Epithelial cell of proximal tubule (primary cell): ENCODE measurements at regions not wholly inside any gene's neighbourhood (a gene's known extent, or its start where the extent isn't known, plus 50 kb on each side); places are given as distances from the start of the nearest gene placed in this dataset.
A peak's percentile ranks its signal among the peaks of the same experiment; 100 is the strongest.
"Not testable (repeated sequence)": the region's sequence is repeated elsewhere in the genome, so short reads cannot be mapped to it uniquely, and the experiment has no call there.

Experiments
- DNase-seq: peaks from one replicate; pipeline ENCODE4 v3.0.0-alpha.2; 2011; ENCODE audit warnings: low read depth
- H3K4me3 ChIP-seq: 2 replicates; pipeline ENCODE4 v1.5.1; 2011; ENCODE audit warnings: low read depth, mild to moderate bottlenecking, low read length
- TF ChIP-seq, protein P1 (sequence below): conservative IDR thresholded peaks from 2 replicates; pipeline ENCODE4 v1.5.1; 2012; ENCODE audit warnings: low read depth, mild to moderate bottlenecking, low read length

- no peak for DNase-seq
- TF ChIP-seq, protein P1, sequence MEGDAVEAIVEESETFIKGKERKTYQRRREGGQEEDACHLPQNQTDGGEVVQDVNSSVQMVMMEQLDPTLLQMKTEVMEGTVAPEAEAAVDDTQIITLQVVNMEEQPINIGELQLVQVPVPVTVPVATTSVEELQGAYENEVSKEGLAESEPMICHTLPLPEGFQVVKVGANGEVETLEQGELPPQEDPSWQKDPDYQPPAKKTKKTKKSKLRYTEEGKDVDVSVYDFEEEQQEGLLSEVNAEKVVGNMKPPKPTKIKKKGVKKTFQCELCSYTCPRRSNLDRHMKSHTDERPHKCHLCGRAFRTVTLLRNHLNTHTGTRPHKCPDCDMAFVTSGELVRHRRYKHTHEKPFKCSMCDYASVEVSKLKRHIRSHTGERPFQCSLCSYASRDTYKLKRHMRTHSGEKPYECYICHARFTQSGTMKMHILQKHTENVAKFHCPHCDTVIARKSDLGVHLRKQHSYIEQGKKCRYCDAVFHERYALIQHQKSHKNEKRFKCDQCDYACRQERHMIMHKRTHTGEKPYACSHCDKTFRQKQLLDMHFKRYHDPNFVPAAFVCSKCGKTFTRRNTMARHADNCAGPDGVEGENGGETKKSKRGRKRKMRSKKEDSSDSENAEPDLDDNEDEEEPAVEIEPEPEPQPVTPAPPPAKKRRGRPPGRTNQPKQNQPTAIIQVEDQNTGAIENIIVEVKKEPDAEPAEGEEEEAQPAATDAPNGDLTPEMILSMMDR = peak; percentile 38
Observed at GRCh38 chr16:23013484-23013883, 135.8 kb downstream of the USP31 start.

GRCh38 chr16:23009075-23009474 is 140.2 kb downstream of the USP31 start:
- H3K4me3 ChIP-seq = no peak overlapping the region
- TF ChIP-seq, protein P1 = no peak
- DNase-seq = no peak

More at GRCh38 chr16:23013484-23013883, 135.8 kb downstream of the USP31 start:
- no peak overlapping the region for H3K4me3 ChIP-seq

DNA sequence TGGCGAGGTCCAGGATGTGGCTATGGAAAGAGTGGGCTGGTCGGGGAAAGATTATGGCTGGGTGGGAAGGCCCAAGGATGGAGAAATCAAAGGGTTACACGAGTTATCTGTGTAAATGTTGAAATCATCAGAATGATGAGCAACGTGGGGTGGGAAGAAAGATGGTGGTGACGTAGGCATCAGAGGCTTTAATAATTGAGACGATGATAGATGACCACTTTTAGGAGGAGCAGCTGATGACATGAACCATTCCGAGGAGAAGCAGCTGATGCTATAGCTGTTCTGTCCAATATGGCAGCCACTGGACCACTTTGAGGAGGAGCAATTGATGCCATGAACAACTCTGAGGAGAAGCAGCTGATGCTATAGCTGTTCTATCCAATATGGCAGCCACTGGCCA is 141.2 kb downstream of the USP31 start:
- DNase-seq = no peak
- no peak overlapping the region for H3K4me3 ChIP-seq
- TF ChIP-seq, protein P1 = no peak

DNA sequence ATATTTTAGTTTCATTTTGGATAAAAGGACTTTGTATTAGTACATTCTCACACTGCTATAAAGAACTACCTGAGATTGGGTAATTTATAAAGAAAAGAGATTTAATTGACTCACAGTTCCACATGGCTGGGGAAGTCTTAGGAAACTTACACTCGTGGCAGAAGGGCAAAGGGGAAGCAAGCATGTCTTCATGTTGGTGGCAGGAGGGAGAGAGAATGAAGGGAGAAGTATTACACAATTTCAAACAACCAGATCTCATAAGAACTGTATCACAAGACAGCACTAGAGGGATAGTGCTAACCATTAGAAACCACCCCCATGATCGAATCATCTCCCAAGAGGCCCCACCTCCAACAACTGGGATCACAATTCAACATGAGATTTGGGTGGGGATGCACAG is 142.9 kb downstream of the USP31 start:
- H3K4me3 ChIP-seq = no peak overlapping the region
- DNase-seq = no peak
- TF ChIP-seq, protein P1 = no peak

DNA sequence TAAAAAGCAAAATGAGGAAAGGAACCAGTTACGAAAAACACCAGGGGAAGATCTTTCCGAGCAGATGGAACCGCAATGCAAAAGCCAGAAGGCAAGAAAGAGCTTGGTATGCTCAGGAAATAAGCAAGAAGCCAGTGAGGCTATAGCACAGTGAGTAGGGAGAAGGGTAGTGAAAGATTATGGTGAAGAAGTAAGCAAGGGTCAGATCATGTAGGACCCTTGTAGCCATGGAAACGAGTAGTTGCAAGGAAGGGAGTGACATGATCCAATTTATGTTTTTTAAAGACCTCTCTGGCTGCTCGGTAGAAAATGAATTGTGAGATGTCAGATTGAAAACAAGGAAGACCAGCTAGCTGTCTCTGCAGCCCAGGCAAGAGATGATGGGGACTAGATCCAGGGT is 143.3 kb downstream of the USP31 start:
- H3K4me3 ChIP-seq = no peak overlapping the region
- TF ChIP-seq, protein P1 = no peak
- DNase-seq = no peak

DNA sequence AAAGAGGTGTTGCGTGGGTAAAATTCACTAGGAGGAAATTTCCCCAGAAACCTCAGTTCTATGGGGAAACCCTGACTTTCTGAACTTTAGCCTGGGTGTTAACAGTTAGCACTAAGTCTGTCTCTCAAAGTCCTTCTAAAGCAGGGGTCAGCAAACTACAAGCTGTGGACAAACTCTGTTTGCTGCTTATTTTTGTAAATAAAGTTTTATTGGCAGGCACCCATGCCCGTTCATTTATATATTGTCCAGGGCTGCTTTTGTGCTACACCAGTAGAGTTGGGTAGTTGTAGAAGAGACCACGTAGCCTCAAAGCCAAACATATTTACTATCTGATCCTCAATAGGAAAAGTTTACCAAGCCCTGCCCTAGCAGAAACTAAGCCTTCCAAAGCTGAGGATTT is 159.7 kb downstream of the USP31 start:
- TF ChIP-seq, protein P1 = no peak
- no peak for DNase-seq
- no peak overlapping the region for H3K4me3 ChIP-seq

DNA sequence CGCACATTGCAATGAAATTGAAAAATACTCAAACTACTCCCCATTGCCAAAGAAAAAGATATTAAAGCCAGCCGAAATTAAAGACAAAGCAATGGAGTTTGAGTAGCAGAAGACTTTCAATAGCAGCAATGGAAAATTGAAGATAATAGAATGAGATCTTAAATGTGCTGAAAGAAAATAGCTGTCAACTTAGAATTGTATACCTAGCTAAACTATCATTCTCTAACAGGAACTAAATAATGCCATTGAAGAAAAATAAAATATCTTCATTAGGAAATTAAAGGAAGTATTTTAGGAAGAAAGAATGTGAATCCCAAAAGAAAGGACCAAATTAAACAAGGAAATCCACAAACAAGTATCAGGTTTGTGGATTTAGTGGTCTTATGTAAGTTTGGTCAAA is 165.6 kb downstream of the USP31 start:
- DNase-seq = no peak
- TF ChIP-seq, protein P1 = no peak
- H3K4me3 ChIP-seq = no peak overlapping the region

GRCh38 chr16:22980514-22980913 is 166.6 kb downstream of the HS3ST2 start:
- DNase-seq, H3K4me3 ChIP-seq: not testable (repeated sequence)
